ENCODE measurements at regions not wholly inside any gene's neighbourhood (a gene's known extent, or its start where the extent isn't known, plus 50 kb on each side); places are given as distances from the start of the nearest gene placed in this dataset.
A peak's percentile ranks its signal among the peaks of the same experiment; 100 is the strongest.

GRCh38 chr3:152959307-152959706 is 124.4 kb downstream of the P2RY1 start:
- DNase-seq: no peak

GRCh38 chr3:152960684-152961083 is 125.8 kb downstream of the P2RY1 start:
- no peak for DNase-seq

- DNase-seq: peak; percentile 6 to 25
These were observed 126.4 kb downstream of the P2RY1 start for GRCh38 chr3:152961323-152961722.

- peak; percentile 60 to 71 for DNase-seq
These were observed 130.1 kb downstream of the P2RY1 start for GRCh38 chr3:152964911-152965609.

- no peak for DNase-seq
These were observed 133.6 kb downstream of the P2RY1 start for GRCh38 chr3:152968388-152969024.

GRCh38 chr3:152969557-152970300 is 134.8 kb downstream of the P2RY1 start:
- no peak for DNase-seq

GRCh38 chr3:152970851-152971250 is 135.9 kb downstream of the P2RY1 start:
- DNase-seq: no peak

- no peak for DNase-seq
These were observed 136.9 kb downstream of the P2RY1 start for GRCh38 chr3:152971880-152972279.

- no peak for DNase-seq
These were observed 138.6 kb downstream of the P2RY1 start for GRCh38 chr3:152973575-152973974.

GRCh38 chr3:152976239-152976638 is 141.3 kb downstream of the P2RY1 start:
- no peak for DNase-seq

GRCh38 chr3:152977366-152977765 is 142.4 kb downstream of the P2RY1 start:
- DNase-seq: no peak

- no peak for DNase-seq
These were observed 143.2 kb downstream of the P2RY1 start for GRCh38 chr3:152978152-152978551.

- DNase-seq: no peak
These were observed 162.6 kb downstream of the P2RY1 start for GRCh38 chr3:152997526-152997925.

- no peak for DNase-seq
These were observed 163.4 kb upstream of the RAP2B start for GRCh38 chr3:152998591-152998990.

- no peak for DNase-seq
These were observed 161.7 kb upstream of the RAP2B start for GRCh38 chr3:153000325-153000724.

GRCh38 chr3:153001210-153002078 is 160.6 kb upstream of the RAP2B start:
- no peak for DNase-seq

- no peak for DNase-seq
These were observed 158.6 kb upstream of the RAP2B start for GRCh38 chr3:153003441-153003840.

- DNase-seq: no peak
These were observed 158.2 kb upstream of the RAP2B start for GRCh38 chr3:153003862-153004261.

- DNase-seq: no peak
These were observed 153.8 kb upstream of the RAP2B start for GRCh38 chr3:153008226-153008625.

GRCh38 chr3:153023896-153024295 is 138.1 kb upstream of the RAP2B start:
- DNase-seq: peak in 1 of 2 donors; percentile 1

- peak; percentile 10 to 69 for DNase-seq
These were observed 136.0 kb upstream of the RAP2B start for GRCh38 chr3:153026026-153026425.

- DNase-seq: peak; percentile 32 to 43
These were observed 133.6 kb upstream of the RAP2B start for GRCh38 chr3:153028381-153028780.

GRCh38 chr3:153029350-153029749 is 132.7 kb upstream of the RAP2B start:
- no peak for DNase-seq

Measured in inflammatory macrophage (primary cell).